Hematopoietic multipotent progenitor cell (in vitro differentiated cells): ENCODE measurements at regions not wholly inside any gene's neighbourhood (a gene's known extent, or its start where the extent isn't known, plus 50 kb on each side); places are given as distances from the start of the nearest gene placed in this dataset.
"Not testable (repeated sequence)": the region's sequence is repeated elsewhere in the genome, so short reads cannot be mapped to it uniquely, and the experiment has no call there.

Source experiments
- DNase-seq, 3 donors: peaks; one replicate each; pipeline ENCODE4 v3.0.0-alpha.2; 2011 to 2015; ENCODE audit warnings: low read depth in 2 of 3, low spot score in 2 of 3

- DNase-seq, result no peak
These were observed 157.8 kb downstream of the PDCD6IP start for GRCh38 chr3:33956206-33956605.

GRCh38 chr3:33956776-33957175 lies 158.3 kb downstream of the PDCD6IP start:
- DNase-seq, result no peak

GRCh38 chr3:33957176-33957575 lies 158.7 kb downstream of the PDCD6IP start:
- DNase-seq, result no peak

GRCh38 chr3:33958661-33959060 lies 160.2 kb downstream of the PDCD6IP start:
- no peak for DNase-seq

- DNase-seq, result no peak
These were observed 164.0 kb downstream of the PDCD6IP start for GRCh38 chr3:33962396-33962795.

- not testable (repeated sequence) for DNase-seq
These were observed 171.8 kb downstream of the PDCD6IP start for GRCh38 chr3:33970180-33970579.

- DNase-seq, result no peak
These were observed 172.6 kb downstream of the PDCD6IP start for GRCh38 chr3:33971055-33971454.

GRCh38 chr3:33975463-33975862 lies 177.0 kb downstream of the PDCD6IP start:
- DNase-seq, result no peak

GRCh38 chr3:33977227-33977626 lies 178.8 kb downstream of the PDCD6IP start:
- DNase-seq, result no peak

- peak in 2 of 3 donors; percentile 8 to 9 for DNase-seq
These were observed 181.8 kb downstream of the PDCD6IP start for GRCh38 chr3:33980252-33980651.

GRCh38 chr3:33982269-33982798 lies 183.9 kb downstream of the PDCD6IP start:
- no peak for DNase-seq

GRCh38 chr3:33982949-33983348 lies 184.5 kb downstream of the PDCD6IP start:
- DNase-seq, result not testable (repeated sequence)

GRCh38 chr3:33989229-33989628 lies 190.8 kb downstream of the PDCD6IP start:
- DNase-seq, result no peak

- no peak for DNase-seq
These were observed 193.2 kb downstream of the PDCD6IP start for GRCh38 chr3:33991673-33992072.

- no peak for DNase-seq
These were observed 195.2 kb downstream of the PDCD6IP start for GRCh38 chr3:33993631-33994030.

- DNase-seq, result no peak
These were observed 196.1 kb downstream of the PDCD6IP start for GRCh38 chr3:33994568-33994967.

- no peak for DNase-seq
These were observed 201.9 kb downstream of the PDCD6IP start for GRCh38 chr3:34000301-34000700.

GRCh38 chr3:34001022-34001421 lies 202.6 kb downstream of the PDCD6IP start:
- no peak for DNase-seq

- DNase-seq, result no peak
These were observed 203.6 kb downstream of the PDCD6IP start for GRCh38 chr3:34001990-34002389.

- no peak for DNase-seq
These were observed 204.2 kb downstream of the PDCD6IP start for GRCh38 chr3:34002569-34003100.

- DNase-seq, result no peak
These were observed 207.5 kb downstream of the PDCD6IP start for GRCh38 chr3:34005886-34006285.

- no peak for DNase-seq
These were observed 209.8 kb downstream of the PDCD6IP start for GRCh38 chr3:34008191-34008590.
